IMR-90 (cell line): ENCODE measurements at regions not wholly inside any gene's neighbourhood (a gene's known extent, or its start where the extent isn't known, plus 50 kb on each side); places are given as distances from the start of the nearest gene placed in this dataset.

ENCODE experiments used
- ATAC-seq: fragments of 200-7000 bp; cut with Tn5 transposase; 2 replicates; pipeline ENCODE4 v1.9.1; 2020; ENCODE audit warnings: low read depth, mild to moderate bottlenecking, moderate library complexity
- BruUV-seq: library from RNA; stranded (reverse); fragments of 400-500 nt; replicated peaks from 2 replicates; lab custom pipeline; 2021; lab: Mats Ljungman, UMichigan
- CTCF ChIA-PET: fragments of 300-600 bp; formaldehyde crosslinking; extraction: SDS; loops from one replicate; lab custom pipeline; 2021; ENCODE audit warnings: antibody characterized with exemption; lab: Yijun Ruan, JAX
- POLR2A ChIA-PET: fragments of 300-600 bp; sonication (Branson Sonifier 250); formaldehyde crosslinking; loops from one replicate; lab custom pipeline; 2022; ENCODE audit warnings: antibody characterized with exemption; ENCODE audit not compliant: unreplicated experiment; lab: Charles Lee
- DNase-seq: peaks from one replicate; pipeline ENCODE4 v3.0.0; 2013
- H2AFZ ChIP-seq: replicated peaks from 2 replicates; pipeline ENCODE3; 2013; ENCODE audit warnings: low read length, mild to moderate bottlenecking; ENCODE audit not compliant: poor library complexity
- H2AK5ac ChIP-seq: 2 replicates; pipeline ENCODE4 v1.6.1; 2013; ENCODE audit warnings: low read depth, low read length, inconsistent platforms
- H2AK9ac ChIP-seq: replicated peaks from 2 replicates; pipeline ENCODE3; 2013; ENCODE audit warnings: mild to moderate bottlenecking, low read depth, low read length, moderate library complexity; ENCODE audit not compliant: poor library complexity
- H2BK120ac ChIP-seq: 2 replicates; pipeline ENCODE4 v1.6.1; 2013; ENCODE audit warnings: low read depth, low read length, inconsistent platforms
- H2BK15ac ChIP-seq: 3 replicates; pipeline ENCODE4 v1.6.1; 2013; ENCODE audit warnings: low read depth, low read length, inconsistent platforms
- H2BK20ac ChIP-seq: 2 replicates; pipeline ENCODE4 v1.6.1; 2013; ENCODE audit warnings: low read depth, mild to moderate bottlenecking, inconsistent platforms, low read length, moderate library complexity
- H2BK5ac ChIP-seq: 2 replicates; pipeline ENCODE4 v1.6.1; 2013; ENCODE audit warnings: mild to moderate bottlenecking, low read depth, low read length, inconsistent platforms; ENCODE audit not compliant: poor library complexity, severe bottlenecking
- H3K14ac ChIP-seq: replicated peaks from 2 replicates; pipeline ENCODE4 v1.6.1; 2013; ENCODE audit warnings: low read depth, low read length, inconsistent platforms
- H3K18ac ChIP-seq: 2 replicates; pipeline ENCODE4 v1.6.1; 2013; ENCODE audit warnings: low read depth, low read length, control low read depth
- H3K23ac ChIP-seq: 2 replicates; pipeline ENCODE4 v1.6.1; 2013; ENCODE audit warnings: low read depth, low read length, inconsistent platforms
- H3K27ac ChIP-seq: 2 replicates; pipeline ENCODE4 v1.5.1; 2013; ENCODE audit warnings: mild to moderate bottlenecking, control low read depth, low read length; ENCODE audit not compliant: insufficient read depth
- H3K27me3 ChIP-seq: 2 replicates; pipeline ENCODE4 v1.6.1; 2013; ENCODE audit warnings: low read length; ENCODE audit not compliant: control insufficient read depth, insufficient read depth
- H3K36me3 ChIP-seq: 2 replicates; pipeline ENCODE4 v1.6.1; 2013; ENCODE audit warnings: low read length, mixed read lengths; ENCODE audit not compliant: control insufficient read depth, insufficient read depth
- H3K4ac ChIP-seq: 2 replicates; pipeline ENCODE4 v1.6.1; 2013; ENCODE audit warnings: low read depth, low read length, inconsistent platforms
- H3K4me1 ChIP-seq: 2 replicates; pipeline ENCODE4 v1.6.1; 2013; ENCODE audit warnings: low read length, mixed read lengths; ENCODE audit not compliant: control insufficient read depth, insufficient read depth
- H3K4me2 ChIP-seq: 2 replicates; pipeline ENCODE4 v1.6.1; 2013; ENCODE audit warnings: low read depth, mild to moderate bottlenecking, control low read depth, low read length, moderate library complexity
- H3K4me3 ChIP-seq: 2 replicates; pipeline ENCODE4 v1.5.1; 2013; ENCODE audit warnings: low read depth, mild to moderate bottlenecking, control low read depth, low read length, moderate library complexity; ENCODE audit not compliant: insufficient read depth
- H3K56ac ChIP-seq: 2 replicates; pipeline ENCODE4 v1.6.1; 2013; ENCODE audit warnings: low read length, inconsistent platforms; ENCODE audit not compliant: insufficient read depth; ENCODE audit errors: extremely low read depth
- H3K79me1 ChIP-seq, 2 experiments: 2 replicates each; pipeline ENCODE4 v1.6.1; 2013; ENCODE audit warnings: low read length in 2 of 2, inconsistent platforms in 1 of 2, low read depth in 1 of 2
- H3K9ac ChIP-seq: 2 replicates; pipeline ENCODE4 v1.6.1; 2013; ENCODE audit warnings: low read depth, low read length, control low read depth
- H3K9me1 ChIP-seq: 2 replicates; pipeline ENCODE4 v1.6.1; 2013; ENCODE audit warnings: low read length, inconsistent platforms; ENCODE audit not compliant: insufficient read depth
- H3K9me3 ChIP-seq: 2 replicates; pipeline ENCODE4 v1.6.1; 2013; ENCODE audit warnings: low read length; ENCODE audit not compliant: control insufficient read depth, insufficient read depth
- H4K20me1 ChIP-seq: 2 replicates; pipeline ENCODE4 v1.6.1; 2013; ENCODE audit warnings: low read length, inconsistent platforms; ENCODE audit not compliant: insufficient read depth
- H4K5ac ChIP-seq: 2 replicates; pipeline ENCODE4 v1.6.1; 2013; ENCODE audit warnings: mild to moderate bottlenecking, low read depth, low read length, control low read depth
- H4K8ac ChIP-seq, 2 experiments: 2 replicates each; pipeline ENCODE4 v1.6.1; 2013; ENCODE audit warnings: low read depth in 2 of 2, low read length in 2 of 2, control low read depth in 1 of 2, inconsistent platforms in 1 of 2
- H4K91ac ChIP-seq: 2 replicates; pipeline ENCODE4 v1.6.1; 2013; ENCODE audit warnings: low read depth, low read length, inconsistent platforms; ENCODE audit not compliant: insufficient read depth
- BHLHE40 ChIP-seq: fragments of 150-350 bp; IDR thresholded peaks from 2 replicates; pipeline ENCODE4 v1.6.1; 2016; ENCODE audit warnings: mild to moderate bottlenecking, low read depth, low read length
- CEBPB ChIP-seq: IDR thresholded peaks from 2 replicates; pipeline ENCODE4 v1.6.1; 2012; ENCODE audit warnings: low read depth, low read length, improper control_type of control experiment
- CHD1 ChIP-seq: IDR thresholded peaks from 2 replicates; pipeline ENCODE4 v1.6.1; 2012; ENCODE audit warnings: low read depth, low read length, improper control_type of control experiment
- CTCF ChIP-seq: conservative IDR thresholded peaks from 2 replicates; pipeline ENCODE4 v1.5.1; 2012; ENCODE audit warnings: mild to moderate bottlenecking, low read depth, low read length, improper control_type of control experiment
- ELK1 ChIP-seq: fragments of 150-350 bp; IDR thresholded peaks from 2 replicates; pipeline ENCODE4 v1.6.1; 2016; ENCODE audit warnings: low read depth, mild to moderate bottlenecking, low read length, moderate library complexity, borderline replicate concordance
- FOS ChIP-seq: fragments of 150-350 bp; IDR thresholded peaks from 2 replicates; pipeline ENCODE4 v1.6.1; 2016; ENCODE audit warnings: low read depth, low read length
- MAFK ChIP-seq: IDR thresholded peaks from 2 replicates; pipeline ENCODE4 v1.6.1; 2012; ENCODE audit warnings: low read depth, low read length, improper control_type of control experiment
- MAZ ChIP-seq: IDR thresholded peaks from 2 replicates; pipeline ENCODE4 v1.6.1; 2012; ENCODE audit warnings: low read depth, mild to moderate bottlenecking, low read length, improper control_type of control experiment, moderate library complexity, borderline replicate concordance
- MXI1 ChIP-seq: IDR thresholded peaks from 2 replicates; pipeline ENCODE4 v1.6.1; 2012; ENCODE audit warnings: low read depth, mild to moderate bottlenecking, low read length, moderate library complexity, borderline replicate concordance
- NFE2L2 ChIP-seq: fragments of 150-350 bp; IDR thresholded peaks from 2 replicates; pipeline ENCODE4 v1.6.1; 2016; ENCODE audit warnings: low read depth, mild to moderate bottlenecking, low read length
- POLR2A ChIP-seq: IDR thresholded peaks from 2 replicates; pipeline ENCODE4 v1.6.1; 2012; ENCODE audit warnings: mild to moderate bottlenecking, low read depth, low read length
- RAD21 ChIP-seq: IDR thresholded peaks from 2 replicates; pipeline ENCODE4 v1.6.1; 2012; ENCODE audit warnings: low read length, improper control_type of control experiment
- RCOR1 ChIP-seq: IDR thresholded peaks from 2 replicates; pipeline ENCODE4 v1.6.1; 2012; ENCODE audit warnings: mild to moderate bottlenecking, low read length, improper control_type of control experiment; ENCODE audit not compliant: insufficient replicate concordance
- RFX5 ChIP-seq: IDR thresholded peaks from 2 replicates; pipeline ENCODE4 v1.8.0; 2012; ENCODE audit warnings: low read depth, mild to moderate bottlenecking, low read length, moderate library complexity
- SMC3 ChIP-seq: fragments of 150-350 bp; IDR thresholded peaks from 2 replicates; pipeline ENCODE4 v1.6.1; 2016; ENCODE audit warnings: low read depth, mild to moderate bottlenecking, antibody characterized with exemption, low read length, moderate library complexity
- USF2 ChIP-seq: fragments of 150-350 bp; IDR thresholded peaks from 2 replicates; pipeline ENCODE4 v1.6.1; 2017; ENCODE audit warnings: mild to moderate bottlenecking, antibody characterized with exemption, low read length, low read depth
- WGBS, 2 experiments: methylation state at CpG; one replicate each; pipeline versions ENCODE4 v1.1.5 to v1.1.7; 2013; ENCODE audit warnings: missing lambda C conversion rate in 2 of 2; ENCODE audit not compliant: insufficient read length in 1 of 2; ENCODE audit errors: extremely low coverage in 2 of 2; 5-methylcytosine and 5-hydroxymethylcytosine counted together
- dilution Hi-C: fragments of 300-500 bp; cut with HindIII; formaldehyde crosslinking; loops from one replicate; pipeline ENCODE4 v1.14.3; 2018; ENCODE audit warnings: low sequenced_read_pairs; ENCODE audit not compliant: unreplicated experiment
- in situ Hi-C: fragments of 300-500 bp; cut with MboI; formaldehyde crosslinking; loops from 3 replicates; pipeline ENCODE4 v1.14.3; 2019; ENCODE audit warnings: low sequenced_read_pairs, inconsistent platforms, mixed read lengths
- intact Hi-C: fragments of 100-400 bp; cut with micrococcal nuclease; formaldehyde crosslinking; loops from 2 replicates; pipeline ENCODE4 v1.10.0; 2022

GRCh38 chr4:149293046-149293649 lies 522.5 kb downstream of the IQCM start:
- H4K91ac ChIP-seq: no peak overlapping the region
- H3K14ac ChIP-seq: no peak overlapping the region
- no peaks in the 10 kb centered on the region for H4K20me1 ChIP-seq
- H2AFZ ChIP-seq: no peak overlapping the region
- H3K36me3 ChIP-seq: no peaks in the 10 kb centered on the region
- no peak overlapping the region for H3K18ac ChIP-seq
- no peak for TF ChIP-seq CTCF
- TF ChIP-seq USF2: no peak
- TF ChIP-seq RFX5: no peak
- no peak for TF ChIP-seq BHLHE40
- TF ChIP-seq FOS: no peak
- no peak for TF ChIP-seq CHD1
- TF ChIP-seq MAFK: no peak
- no peak for TF ChIP-seq SMC3
- no peak for TF ChIP-seq RCOR1
- TF ChIP-seq CEBPB: no peak
- TF ChIP-seq RAD21: no peak
- no peak for TF ChIP-seq POLR2A
- no peak for TF ChIP-seq NFE2L2
- no peak for TF ChIP-seq ELK1
- no peak for TF ChIP-seq MAZ
- no peak for TF ChIP-seq MXI1
- H3K9ac ChIP-seq: no peak overlapping the region
- H3K4me2 ChIP-seq: no peak overlapping the region
- in situ Hi-C loops (no loop called here), intact Hi-C loops (no loop called here), dilution Hi-C loops (no loop called here)
- H3K27ac ChIP-seq: no peak overlapping the region
- H3K56ac ChIP-seq: no peak overlapping the region
- no peak overlapping the region for H3K4me3 ChIP-seq
- H3K23ac ChIP-seq: no peak overlapping the region
- H2AK9ac ChIP-seq: no peak overlapping the region
- no peak overlapping the region for H2BK20ac ChIP-seq
- DNase-seq (no peak), ATAC-seq (no peak)
- H2AK5ac ChIP-seq: no peak overlapping the region
- H2BK120ac ChIP-seq: no peak overlapping the region
- H4K8ac ChIP-seq: no peak overlapping the region
- H3K9me1 ChIP-seq: no peaks in the 10 kb centered on the region
- no peak overlapping the region for H4K5ac ChIP-seq
- ChIA-PET CTCF (no interaction called here), POLR2A (no interaction called here)
- no peaks in the 10 kb centered on the region for H3K79me1 ChIP-seq
- H3K4ac ChIP-seq: no peak overlapping the region
- no peak overlapping the region for H2BK15ac ChIP-seq
- H2BK5ac ChIP-seq: no peak overlapping the region
- H3K4me1 ChIP-seq: no peaks in the 10 kb centered on the region
- H3K9me3 ChIP-seq: no peaks in the 10 kb centered on the region
- 83% methylated on average over 1 of the region's 1 CpG; no CpG with 5 or more reads in 1 of the 2 experiments for WGBS, 2 experiments
- BruUV-seq: no TSS peak
- no peaks in the 10 kb centered on the region for H3K27me3 ChIP-seq
